ENCODE measurements at regions not wholly inside any gene's neighbourhood (a gene's known extent, or its start where the extent isn't known, plus 50 kb on each side); places are given as distances from the start of the nearest gene placed in this dataset.

DNA sequence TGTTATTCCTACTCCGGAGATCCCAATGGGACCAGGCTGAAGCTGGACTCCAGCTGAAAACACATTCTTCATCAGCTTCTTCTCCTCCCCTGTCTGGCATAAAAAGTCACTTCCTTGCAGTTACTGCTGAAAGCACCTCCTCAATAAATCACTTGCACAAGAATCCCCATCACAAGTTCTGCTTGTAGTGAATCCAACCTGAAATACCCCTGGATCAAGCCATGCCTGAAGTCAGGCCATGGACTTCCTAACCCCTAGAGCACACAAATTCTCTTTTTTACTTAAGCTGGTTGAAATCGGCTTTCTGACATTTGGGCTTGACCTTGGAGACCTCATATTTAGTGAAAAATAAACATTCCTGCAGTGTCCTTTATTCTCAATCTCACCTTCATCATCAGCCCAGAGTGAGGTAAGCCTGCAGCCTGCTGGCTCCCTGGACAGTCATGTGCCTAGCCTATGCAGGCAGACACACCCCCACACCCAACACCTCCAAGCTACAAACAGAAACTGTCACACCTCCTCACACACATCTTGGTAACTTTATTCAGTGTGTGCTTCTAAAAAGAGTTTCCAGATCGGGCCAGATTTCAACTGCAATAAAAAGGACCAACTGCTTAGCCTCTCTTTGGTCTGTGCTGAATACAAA, 51.5 kb upstream of the PTPRT start:
- DNase-seq (ENCODE audit: low spot score): no peak
